Activated T-cell treated with anti-CD3 and anti-CD28 coated beads, Interleukin-2, amount 50 U/mL, for 24 hours (primary cell): ENCODE measurements at regions not wholly inside any gene's neighbourhood (a gene's known extent, or its start where the extent isn't known, plus 50 kb on each side); places are given as distances from the start of the nearest gene placed in this dataset.

Experiments used
- DNase-seq: peaks from one replicate; pipeline ENCODE4 v3.0.0-alpha.2; 2020
- H3K27ac Mint-ChIP-seq: 2 replicates; pipeline ENCODE4 v1.8.0; 2020; ENCODE audit warnings: mild to moderate bottlenecking, mixed read lengths
- H3K27me3 Mint-ChIP-seq: 2 replicates; pipeline ENCODE4 v1.8.0; 2020; ENCODE audit warnings: mixed read lengths
- H3K36me3 Mint-ChIP-seq: 2 replicates; pipeline ENCODE4 v1.8.0; 2020; ENCODE audit warnings: low read depth, mixed read lengths
- H3K4me1 Mint-ChIP-seq: 2 replicates; pipeline ENCODE4 v1.8.0; 2020; ENCODE audit warnings: low read depth, mixed read lengths
- H3K4me3 Mint-ChIP-seq: 2 replicates; pipeline ENCODE4 v1.8.0; 2020; ENCODE audit warnings: mild to moderate bottlenecking, moderate library complexity, mixed read lengths
- H3K9me3 Mint-ChIP-seq: 2 replicates; pipeline ENCODE4 v1.8.0; 2020; ENCODE audit warnings: mixed read lengths

DNA sequence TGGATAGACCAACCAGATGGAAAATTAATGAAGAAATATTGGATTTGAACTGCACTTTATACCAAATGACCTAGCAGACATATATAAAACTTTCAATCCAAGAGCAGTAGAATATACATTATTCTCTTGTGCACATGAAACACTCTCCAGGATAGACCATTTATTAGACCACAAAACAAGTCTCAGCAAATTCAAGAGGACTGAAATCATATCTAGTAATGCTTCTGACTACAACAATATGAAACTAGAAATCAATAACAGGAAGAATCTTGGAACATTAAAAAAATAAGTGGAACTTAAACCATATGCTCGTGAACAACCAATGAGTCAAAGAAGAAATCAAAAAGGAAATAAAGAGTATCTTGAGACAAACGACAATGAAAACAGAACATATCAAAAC lies 150.0 kb upstream of the CD180 start:
- H3K4me1 Mint-ChIP-seq = peaks cover 19% of the 10 kb centered on the region
- H3K27ac Mint-ChIP-seq = no peak overlapping the region
- DNase-seq = no peak
- peaks cover 9% of the 10 kb centered on the region for H3K9me3 Mint-ChIP-seq
- H3K4me3 Mint-ChIP-seq = no peak overlapping the region
- H3K36me3 Mint-ChIP-seq = no peaks in the 10 kb centered on the region
- no peaks in the 10 kb centered on the region for H3K27me3 Mint-ChIP-seq

DNA sequence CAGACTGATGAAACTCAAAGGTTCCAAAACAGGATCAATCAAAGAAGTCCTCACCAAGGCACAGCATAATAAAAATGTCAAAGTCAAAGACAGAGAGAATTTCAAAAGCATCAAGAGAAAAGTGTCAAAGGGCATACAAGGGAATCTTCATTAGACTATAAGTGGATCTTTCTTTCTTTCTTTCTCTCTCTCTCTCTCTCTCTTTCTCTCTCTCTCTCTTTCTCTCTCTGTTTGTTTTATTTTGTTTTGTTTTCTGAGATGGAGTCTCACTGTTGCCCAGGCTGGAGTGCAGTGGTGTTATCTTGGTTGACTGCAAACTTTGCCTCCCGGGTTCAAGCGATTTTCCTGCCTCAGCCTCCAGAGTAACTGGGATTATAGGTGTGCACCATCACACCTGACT lies 148.3 kb upstream of the CD180 start:
- Mint-ChIP-seq H3K4me1 (peaks cover 2% of the 10 kb centered on the region), H3K4me3 (no peak overlapping the region), H3K27me3 (no peaks in the 10 kb centered on the region), H3K9me3 (peaks cover 9% of the 10 kb centered on the region), H3K36me3 (no peaks in the 10 kb centered on the region), H3K27ac (no peak overlapping the region)
- no peak for DNase-seq

DNA sequence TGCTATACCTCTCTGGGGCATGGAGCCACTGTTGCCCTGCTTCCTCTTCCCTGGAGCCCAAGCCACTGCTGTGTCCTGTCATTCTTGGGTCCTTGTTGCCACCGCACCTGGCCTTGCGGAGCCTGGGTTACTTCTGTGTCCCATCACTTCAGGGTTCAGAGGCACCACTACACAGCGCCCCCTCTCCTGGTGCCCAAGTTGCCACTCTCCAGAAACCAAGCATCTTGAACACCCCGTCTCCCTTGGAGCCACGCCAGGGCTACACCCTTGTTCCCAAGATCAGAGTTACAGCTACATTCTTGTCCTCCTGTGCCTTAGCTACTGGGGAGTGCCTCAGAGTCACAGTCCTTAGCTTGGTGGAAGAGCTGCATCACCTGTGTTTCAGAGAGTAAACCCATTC lies 147.2 kb upstream of the CD180 start:
- Mint-ChIP-seq H3K9me3 (peaks cover 9% of the 10 kb centered on the region), H3K36me3 (no peaks in the 10 kb centered on the region), H3K27me3 (no peaks in the 10 kb centered on the region), H3K4me3 (no peak overlapping the region), H3K27ac (no peak overlapping the region), H3K4me1 (no peaks in the 10 kb centered on the region)
- no peak for DNase-seq

- no peak overlapping the region for H3K27ac Mint-ChIP-seq
- peaks cover 9% of the 10 kb centered on the region for H3K9me3 Mint-ChIP-seq
- no peaks in the 10 kb centered on the region for H3K27me3 Mint-ChIP-seq
- no peak for DNase-seq
- no peaks in the 10 kb centered on the region for H3K4me1 Mint-ChIP-seq
- H3K4me3 Mint-ChIP-seq = no peak overlapping the region
- H3K36me3 Mint-ChIP-seq = no peaks in the 10 kb centered on the region
Measured at GRCh38 chr5:67341478-67341877, 144.9 kb upstream of the CD180 start.

- H3K4me1 Mint-ChIP-seq = no peaks in the 10 kb centered on the region
- no peak overlapping the region for H3K27ac Mint-ChIP-seq
- H3K9me3 Mint-ChIP-seq = peaks cover 6% of the 10 kb centered on the region
- H3K4me3 Mint-ChIP-seq = no peak overlapping the region
- H3K36me3 Mint-ChIP-seq = no peaks in the 10 kb centered on the region
- DNase-seq = no peak
- H3K27me3 Mint-ChIP-seq = no peaks in the 10 kb centered on the region
Measured at GRCh38 chr5:67339219-67339767, 142.7 kb upstream of the CD180 start.

DNA sequence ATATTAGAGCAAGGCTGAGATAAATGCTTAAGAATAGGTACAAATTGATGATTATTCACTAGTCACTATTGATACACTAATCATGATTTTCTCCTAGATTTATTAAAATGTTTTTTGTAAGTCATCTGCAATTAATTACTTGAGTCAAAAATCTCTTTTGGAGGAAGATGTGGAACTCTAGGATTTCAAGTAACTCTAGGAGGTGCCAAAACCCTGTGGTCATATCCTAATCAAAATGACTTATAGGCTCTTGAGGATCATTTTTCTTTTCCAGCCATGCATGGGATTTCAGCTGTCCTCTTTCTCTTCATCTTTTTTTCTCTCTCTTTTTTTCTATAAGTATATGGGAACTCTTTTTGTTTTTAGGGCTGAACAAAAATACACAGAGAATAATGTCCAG lies 141.8 kb upstream of the CD180 start:
- H3K4me1 Mint-ChIP-seq = no peaks in the 10 kb centered on the region
- H3K27ac Mint-ChIP-seq = no peak overlapping the region
- no peak for DNase-seq
- H3K4me3 Mint-ChIP-seq = no peak overlapping the region
- no peaks in the 10 kb centered on the region for H3K9me3 Mint-ChIP-seq
- no peaks in the 10 kb centered on the region for H3K36me3 Mint-ChIP-seq
- no peaks in the 10 kb centered on the region for H3K27me3 Mint-ChIP-seq

DNA sequence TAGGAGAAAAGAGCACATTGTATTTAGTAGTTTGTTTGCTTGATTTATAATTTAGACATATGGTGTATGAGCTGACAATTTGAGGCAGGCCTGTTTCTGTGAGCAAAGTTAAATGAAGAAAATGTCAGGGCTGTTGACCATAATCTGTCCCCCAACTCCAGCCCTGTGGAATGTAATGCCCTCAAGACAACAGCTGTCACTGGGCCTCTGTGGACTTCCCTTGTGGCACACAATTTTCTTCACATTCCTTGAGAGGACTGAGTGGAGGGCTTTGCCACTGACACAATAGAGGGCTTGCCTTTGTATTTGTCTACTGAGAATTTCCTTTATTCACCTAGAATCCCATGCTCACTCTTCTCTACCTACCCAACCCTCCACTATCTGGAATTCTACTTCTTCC lies 141.2 kb upstream of the CD180 start:
- Mint-ChIP-seq H3K36me3 (no peaks in the 10 kb centered on the region), H3K27ac (no peak overlapping the region), H3K4me1 (no peaks in the 10 kb centered on the region), H3K4me3 (no peak overlapping the region), H3K27me3 (no peaks in the 10 kb centered on the region), H3K9me3 (no peaks in the 10 kb centered on the region)
- no peak for DNase-seq

GRCh38 chr5:67335426-67335825 lies 138.8 kb upstream of the CD180 start:
- peaks cover 11% of the 10 kb centered on the region for H3K9me3 Mint-ChIP-seq
- H3K36me3 Mint-ChIP-seq = no peaks in the 10 kb centered on the region
- H3K27me3 Mint-ChIP-seq = no peaks in the 10 kb centered on the region
- no peak overlapping the region for H3K4me3 Mint-ChIP-seq
- DNase-seq = no peak
- H3K4me1 Mint-ChIP-seq = no peaks in the 10 kb centered on the region
- no peak overlapping the region for H3K27ac Mint-ChIP-seq

DNA sequence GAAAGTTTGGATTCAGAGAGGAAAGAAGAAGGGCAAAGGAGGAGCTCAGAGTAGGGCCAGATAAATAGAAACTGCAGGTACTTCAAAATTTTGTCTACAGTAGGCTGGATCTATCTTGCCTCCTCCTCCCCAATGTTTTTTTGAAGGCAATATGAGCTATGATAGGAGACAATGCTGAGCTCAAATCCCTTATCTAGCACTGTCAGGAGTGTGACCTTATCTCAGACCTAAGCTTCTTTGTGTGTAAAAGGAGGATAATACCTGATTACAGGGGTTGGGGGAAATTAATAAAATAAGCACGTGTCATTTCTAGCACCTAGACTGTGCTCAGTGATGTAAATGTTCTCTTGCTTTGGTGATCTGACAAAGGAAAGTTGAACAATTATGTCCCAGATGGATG lies 137.8 kb upstream of the CD180 start:
- Mint-ChIP-seq H3K27me3 (no peaks in the 10 kb centered on the region), H3K36me3 (no peaks in the 10 kb centered on the region), H3K4me3 (no peak overlapping the region), H3K4me1 (no peaks in the 10 kb centered on the region), H3K9me3 (peaks cover 12% of the 10 kb centered on the region), H3K27ac (no peak overlapping the region)
- no peak for DNase-seq

GRCh38 chr5:67333171-67333570 lies 136.6 kb upstream of the CD180 start:
- H3K4me1 Mint-ChIP-seq = no peaks in the 10 kb centered on the region
- no peak overlapping the region for H3K4me3 Mint-ChIP-seq

DNA sequence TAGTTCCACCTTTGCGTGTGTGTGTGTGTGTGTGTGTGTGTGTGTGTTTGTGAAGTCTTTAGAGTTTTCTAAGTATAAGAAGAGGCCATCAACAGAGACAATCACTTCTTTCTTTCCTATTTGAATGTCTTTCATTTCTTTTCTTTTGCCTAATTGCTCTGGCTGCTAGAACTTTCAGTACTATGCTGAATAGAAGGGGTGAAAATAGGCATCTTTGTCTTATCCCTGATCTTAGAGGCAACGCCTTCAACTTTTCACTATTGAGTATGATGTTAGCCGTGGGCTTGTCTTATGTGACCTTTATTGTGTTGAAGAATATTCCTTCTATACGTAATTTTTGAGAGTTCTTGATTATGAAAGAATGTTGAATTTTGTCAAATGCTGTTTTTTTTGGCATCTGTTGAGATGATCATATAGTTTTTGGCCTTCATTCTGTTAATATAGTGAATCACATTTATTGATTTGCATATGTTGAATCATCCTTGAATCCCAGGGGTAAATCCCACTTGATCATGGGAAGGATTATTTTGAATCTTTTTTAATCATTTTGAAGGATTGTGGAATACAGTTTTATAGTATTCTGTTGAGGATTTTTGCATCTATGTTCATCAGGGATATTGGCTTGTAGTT lies 134.8 kb upstream of the CD180 start:
- Mint-ChIP-seq H3K36me3 (no peaks in the 10 kb centered on the region), H3K9me3 (peaks cover 12% of the 10 kb centered on the region), H3K27me3 (no peaks in the 10 kb centered on the region), H3K27ac (no peak overlapping the region), H3K4me1 (no peaks in the 10 kb centered on the region), H3K4me3 (no peak overlapping the region)
- no peak for DNase-seq

More at GRCh38 chr5:67333171-67333570, 136.6 kb upstream of the CD180 start:
- H3K27ac Mint-ChIP-seq = no peak overlapping the region
- peaks cover 12% of the 10 kb centered on the region for H3K9me3 Mint-ChIP-seq
- no peaks in the 10 kb centered on the region for H3K27me3 Mint-ChIP-seq
- H3K36me3 Mint-ChIP-seq = no peaks in the 10 kb centered on the region
- DNase-seq = no peak

GRCh38 chr5:67319935-67320725 lies 123.5 kb upstream of the CD180 start:
- no peaks in the 10 kb centered on the region for H3K4me1 Mint-ChIP-seq
- DNase-seq = no peak
- H3K27me3 Mint-ChIP-seq = no peaks in the 10 kb centered on the region
- no peaks in the 10 kb centered on the region for H3K9me3 Mint-ChIP-seq
- no peak overlapping the region for H3K4me3 Mint-ChIP-seq
- H3K27ac Mint-ChIP-seq = no peak overlapping the region
- H3K36me3 Mint-ChIP-seq = no peaks in the 10 kb centered on the region

- Mint-ChIP-seq H3K4me3 (no peak overlapping the region), H3K9me3 (no peaks in the 10 kb centered on the region), H3K27ac (no peak overlapping the region), H3K36me3 (no peaks in the 10 kb centered on the region), H3K4me1 (no peaks in the 10 kb centered on the region), H3K27me3 (no peaks in the 10 kb centered on the region)
- no peak for DNase-seq
Measured at GRCh38 chr5:67318746-67319145, 122.1 kb upstream of the CD180 start.

DNA sequence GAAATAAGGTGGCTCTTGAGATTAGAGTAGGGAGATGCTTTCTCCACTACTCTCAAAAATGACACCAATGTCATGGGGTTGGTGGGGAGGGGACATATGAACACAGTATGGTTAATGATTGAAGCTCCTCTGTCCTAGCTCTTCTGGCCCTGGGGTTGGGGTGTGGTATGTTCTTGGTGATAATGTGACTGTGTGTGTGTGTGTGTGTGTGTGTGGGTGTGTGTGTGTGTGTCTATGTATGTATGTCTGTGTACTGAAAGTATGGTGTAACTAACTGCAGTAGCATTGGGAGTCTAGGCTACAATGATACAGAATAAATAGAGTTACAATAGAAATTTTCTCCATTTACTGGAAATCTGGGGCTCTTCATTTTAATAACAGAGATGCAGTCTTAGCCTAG lies 121.0 kb upstream of the CD180 start:
- Mint-ChIP-seq H3K27me3 (no peaks in the 10 kb centered on the region), H3K27ac (no peak overlapping the region), H3K9me3 (no peaks in the 10 kb centered on the region), H3K4me1 (no peaks in the 10 kb centered on the region), H3K36me3 (no peaks in the 10 kb centered on the region), H3K4me3 (no peak overlapping the region)
- DNase-seq = no peak

DNA sequence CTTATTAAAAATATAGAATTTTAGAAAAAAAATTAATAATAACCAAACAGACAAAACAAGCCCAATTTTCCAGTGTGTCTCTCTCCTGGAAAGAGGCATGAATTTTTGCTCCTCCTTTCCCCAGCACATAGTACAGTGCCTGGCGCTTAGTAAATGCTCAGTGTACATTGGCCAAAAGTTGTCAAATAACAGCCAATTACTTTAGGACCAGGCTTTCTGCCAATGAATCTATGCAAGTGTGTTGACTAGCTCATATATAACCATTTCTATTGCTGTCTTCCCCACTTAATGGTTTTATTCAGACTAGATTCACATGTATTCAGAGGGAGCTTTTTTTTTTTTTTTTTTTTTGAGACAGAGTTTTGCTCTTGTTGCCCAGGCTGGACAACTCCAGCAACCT lies 120.1 kb upstream of the CD180 start:
- H3K27ac Mint-ChIP-seq = no peak overlapping the region
- H3K9me3 Mint-ChIP-seq = no peaks in the 10 kb centered on the region
- H3K4me3 Mint-ChIP-seq = no peak overlapping the region
- H3K27me3 Mint-ChIP-seq = no peaks in the 10 kb centered on the region
- no peaks in the 10 kb centered on the region for H3K4me1 Mint-ChIP-seq
- no peak for DNase-seq
- no peaks in the 10 kb centered on the region for H3K36me3 Mint-ChIP-seq
